Mesothelial cell of epicardium (in vitro differentiated cells): ENCODE measurements at regions not wholly inside any gene's neighbourhood (a gene's known extent, or its start where the extent isn't known, plus 50 kb on each side); places are given as distances from the start of the nearest gene placed in this dataset.

Experiments used
- DNase-seq, 2 experiments: peaks; one replicate each; pipeline ENCODE4 v3.0.0; 2021; ENCODE audit warnings: low spot score in 2 of 2; ENCODE audit not compliant: unreplicated experiment in 2 of 2
- H3K27ac Mint-ChIP-seq: 2 replicates; pipeline ENCODE4 v1.8.0; 2021; ENCODE audit warnings: mixed read lengths
- H3K27me3 Mint-ChIP-seq: 2 replicates; pipeline ENCODE4 v1.8.0; 2021; ENCODE audit warnings: low read depth, mixed read lengths
- H3K36me3 Mint-ChIP-seq: 2 replicates; pipeline ENCODE4 v1.8.0; 2021; ENCODE audit warnings: mixed read lengths
- H3K4me1 Mint-ChIP-seq: 2 replicates; pipeline ENCODE4 v1.8.0; 2021; ENCODE audit warnings: mixed read lengths
- H3K4me3 Mint-ChIP-seq: 2 replicates; pipeline ENCODE4 v1.8.0; 2021; ENCODE audit warnings: mild to moderate bottlenecking, moderate library complexity, mixed read lengths
- H3K9me3 Mint-ChIP-seq: 2 replicates; pipeline ENCODE4 v1.8.0; 2021; ENCODE audit warnings: mixed read lengths
- CTCF ChIP-seq: fragments of 200-600 bp; sonication (generic); IDR thresholded peaks from one replicate; pipeline ENCODE4 v1.5.0; 2021; ENCODE audit warnings: antibody characterized with exemption; ENCODE audit not compliant: unreplicated experiment

GRCh38 chr6:113120582-113121285, 736.4 kb upstream of the MARCKS start:
- Mint-ChIP-seq H3K36me3 (peaks cover 23% of the 10 kb centered on the region), H3K9me3 (peaks cover 31% of the 10 kb centered on the region), H3K4me3 (peak overlapping the region; percentile 3), H3K27me3 (no peaks in the 10 kb centered on the region), H3K27ac (peak overlapping the region; percentile 87), H3K4me1 (peaks cover 31% of the 10 kb centered on the region)
- no peak for TF ChIP-seq CTCF
- DNase-seq: peak in 1 of 2 experiments; percentile 37

DNA sequence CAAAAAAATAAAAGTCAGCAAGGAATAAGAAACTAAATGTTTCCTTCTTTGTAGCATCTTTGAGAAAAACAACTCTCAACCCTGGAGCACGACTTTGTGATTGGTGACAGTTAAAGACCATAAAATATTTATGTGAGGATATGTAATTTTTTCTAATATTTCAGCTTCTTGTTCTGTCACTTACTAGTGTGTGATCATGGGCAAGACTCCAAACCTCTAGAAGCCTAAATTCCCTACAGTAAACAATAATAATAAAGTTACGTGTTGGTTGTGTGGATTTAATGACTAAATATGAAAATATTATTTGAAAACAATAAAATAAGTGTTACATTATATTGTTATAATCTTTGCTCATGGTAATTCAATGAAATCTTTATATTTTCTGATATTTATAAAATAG, 735.6 kb upstream of the MARCKS start:
- TF ChIP-seq CTCF: no peak
- peaks cover 34% of the 10 kb centered on the region for H3K4me1 Mint-ChIP-seq
- peaks cover 22% of the 10 kb centered on the region for H3K9me3 Mint-ChIP-seq
- H3K27ac Mint-ChIP-seq: no peak overlapping the region
- DNase-seq: no peak
- no peaks in the 10 kb centered on the region for H3K27me3 Mint-ChIP-seq
- no peak overlapping the region for H3K4me3 Mint-ChIP-seq
- peaks cover 20% of the 10 kb centered on the region for H3K36me3 Mint-ChIP-seq

GRCh38 chr6:113122060-113122459, 735.1 kb upstream of the MARCKS start:
- Mint-ChIP-seq H3K27me3 (no peaks in the 10 kb centered on the region), H3K27ac (peak overlapping the region; percentile 73), H3K4me3 (no peak overlapping the region), H3K4me1 (peaks cover 36% of the 10 kb centered on the region), H3K36me3 (peaks cover 15% of the 10 kb centered on the region), H3K9me3 (peaks cover 18% of the 10 kb centered on the region)
- TF ChIP-seq CTCF: no peak
- DNase-seq: no peak

- TF ChIP-seq CTCF: no peak
- H3K4me3 Mint-ChIP-seq: no peak overlapping the region
- H3K9me3 Mint-ChIP-seq: no peaks in the 10 kb centered on the region
- peaks cover 25% of the 10 kb centered on the region for H3K4me1 Mint-ChIP-seq
- no peaks in the 10 kb centered on the region for H3K36me3 Mint-ChIP-seq
- no peaks in the 10 kb centered on the region for H3K27me3 Mint-ChIP-seq
- no peak overlapping the region for H3K27ac Mint-ChIP-seq
- no peak for DNase-seq
These were observed 731.5 kb upstream of the MARCKS start for GRCh38 chr6:113125626-113126025.

DNA sequence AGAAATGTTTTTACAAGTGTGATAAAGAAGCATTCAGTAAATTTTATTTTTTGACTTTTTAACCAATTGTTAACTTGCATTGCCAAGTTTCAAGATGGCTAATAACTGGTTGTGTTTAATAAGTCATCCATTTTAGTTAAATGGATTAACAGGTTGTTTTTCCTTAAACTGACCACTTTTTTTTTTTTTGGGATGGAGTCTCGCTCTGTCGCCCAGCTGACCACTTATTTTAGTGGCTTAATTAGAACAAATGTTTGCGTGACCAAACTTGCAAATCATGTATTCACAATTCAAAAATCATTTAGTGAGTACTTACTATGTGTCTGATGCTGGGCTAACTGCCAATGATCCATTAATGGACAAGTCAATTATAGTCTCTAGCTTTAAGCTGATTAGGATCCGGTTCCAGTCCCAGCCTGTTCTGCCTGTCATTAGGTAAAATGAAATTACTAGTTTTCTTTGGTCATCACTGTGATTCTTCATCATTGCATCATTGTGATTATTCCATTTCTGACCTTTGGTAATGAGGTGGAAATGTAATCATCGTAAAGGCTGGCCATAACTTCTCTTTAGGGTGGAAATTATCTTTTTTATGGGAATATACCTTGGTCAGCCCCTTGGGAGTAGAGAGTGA, 729.2 kb upstream of the MARCKS start:
- DNase-seq: no peak
- Mint-ChIP-seq H3K27ac (no peak overlapping the region), H3K36me3 (no peaks in the 10 kb centered on the region), H3K27me3 (no peaks in the 10 kb centered on the region), H3K9me3 (no peaks in the 10 kb centered on the region), H3K4me3 (no peak overlapping the region), H3K4me1 (peaks cover 8% of the 10 kb centered on the region)
- TF ChIP-seq CTCF: no peak
